ENCODE measurements at regions not wholly inside any gene's neighbourhood (a gene's known extent, or its start where the extent isn't known, plus 50 kb on each side); places are given as distances from the start of the nearest gene placed in this dataset.
A peak's percentile ranks its signal among the peaks of the same experiment; 100 is the strongest.

DNA sequence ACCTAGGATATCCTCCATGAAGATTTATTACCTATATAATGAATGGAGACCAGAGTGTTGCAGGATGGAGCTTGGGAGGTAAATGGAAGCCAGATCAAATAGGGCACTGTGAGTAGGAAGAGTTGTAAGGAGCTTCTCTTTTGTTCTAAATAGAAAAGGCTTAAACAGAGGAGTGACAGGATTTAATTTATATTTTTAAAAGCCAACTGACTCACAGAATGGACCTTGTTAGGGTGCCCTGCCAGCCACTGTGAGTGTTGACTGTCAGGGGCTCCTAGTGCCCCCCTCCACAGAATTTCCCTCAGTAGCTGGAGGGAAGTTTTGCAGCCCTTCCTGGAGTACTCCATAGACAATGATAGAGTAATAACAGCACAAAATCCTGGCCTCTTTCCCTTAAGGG lies 547.5 kb downstream of the MCTP2 start:
- no peak overlapping the region for H3K4me2 ChIP-seq
- ATAC-seq, result no peak
- no peak overlapping the region for H3K4me3 Mint-ChIP-seq
- no peaks in the 10 kb centered on the region for H3K27me3 ChIP-seq (ENCODE audit: insufficient read depth)
- no peaks in the 10 kb centered on the region for H3K36me3 Mint-ChIP-seq (ENCODE audit: low read depth)
- H3K9me3 Mint-ChIP-seq, result no peaks in the 10 kb centered on the region
- TF ChIP-seq STAT1 (IDR thresholded peaks at IDR 0.05; ENCODE audit: unreplicated experiment), result no peak
- TF ChIP-seq, protein P1, sequence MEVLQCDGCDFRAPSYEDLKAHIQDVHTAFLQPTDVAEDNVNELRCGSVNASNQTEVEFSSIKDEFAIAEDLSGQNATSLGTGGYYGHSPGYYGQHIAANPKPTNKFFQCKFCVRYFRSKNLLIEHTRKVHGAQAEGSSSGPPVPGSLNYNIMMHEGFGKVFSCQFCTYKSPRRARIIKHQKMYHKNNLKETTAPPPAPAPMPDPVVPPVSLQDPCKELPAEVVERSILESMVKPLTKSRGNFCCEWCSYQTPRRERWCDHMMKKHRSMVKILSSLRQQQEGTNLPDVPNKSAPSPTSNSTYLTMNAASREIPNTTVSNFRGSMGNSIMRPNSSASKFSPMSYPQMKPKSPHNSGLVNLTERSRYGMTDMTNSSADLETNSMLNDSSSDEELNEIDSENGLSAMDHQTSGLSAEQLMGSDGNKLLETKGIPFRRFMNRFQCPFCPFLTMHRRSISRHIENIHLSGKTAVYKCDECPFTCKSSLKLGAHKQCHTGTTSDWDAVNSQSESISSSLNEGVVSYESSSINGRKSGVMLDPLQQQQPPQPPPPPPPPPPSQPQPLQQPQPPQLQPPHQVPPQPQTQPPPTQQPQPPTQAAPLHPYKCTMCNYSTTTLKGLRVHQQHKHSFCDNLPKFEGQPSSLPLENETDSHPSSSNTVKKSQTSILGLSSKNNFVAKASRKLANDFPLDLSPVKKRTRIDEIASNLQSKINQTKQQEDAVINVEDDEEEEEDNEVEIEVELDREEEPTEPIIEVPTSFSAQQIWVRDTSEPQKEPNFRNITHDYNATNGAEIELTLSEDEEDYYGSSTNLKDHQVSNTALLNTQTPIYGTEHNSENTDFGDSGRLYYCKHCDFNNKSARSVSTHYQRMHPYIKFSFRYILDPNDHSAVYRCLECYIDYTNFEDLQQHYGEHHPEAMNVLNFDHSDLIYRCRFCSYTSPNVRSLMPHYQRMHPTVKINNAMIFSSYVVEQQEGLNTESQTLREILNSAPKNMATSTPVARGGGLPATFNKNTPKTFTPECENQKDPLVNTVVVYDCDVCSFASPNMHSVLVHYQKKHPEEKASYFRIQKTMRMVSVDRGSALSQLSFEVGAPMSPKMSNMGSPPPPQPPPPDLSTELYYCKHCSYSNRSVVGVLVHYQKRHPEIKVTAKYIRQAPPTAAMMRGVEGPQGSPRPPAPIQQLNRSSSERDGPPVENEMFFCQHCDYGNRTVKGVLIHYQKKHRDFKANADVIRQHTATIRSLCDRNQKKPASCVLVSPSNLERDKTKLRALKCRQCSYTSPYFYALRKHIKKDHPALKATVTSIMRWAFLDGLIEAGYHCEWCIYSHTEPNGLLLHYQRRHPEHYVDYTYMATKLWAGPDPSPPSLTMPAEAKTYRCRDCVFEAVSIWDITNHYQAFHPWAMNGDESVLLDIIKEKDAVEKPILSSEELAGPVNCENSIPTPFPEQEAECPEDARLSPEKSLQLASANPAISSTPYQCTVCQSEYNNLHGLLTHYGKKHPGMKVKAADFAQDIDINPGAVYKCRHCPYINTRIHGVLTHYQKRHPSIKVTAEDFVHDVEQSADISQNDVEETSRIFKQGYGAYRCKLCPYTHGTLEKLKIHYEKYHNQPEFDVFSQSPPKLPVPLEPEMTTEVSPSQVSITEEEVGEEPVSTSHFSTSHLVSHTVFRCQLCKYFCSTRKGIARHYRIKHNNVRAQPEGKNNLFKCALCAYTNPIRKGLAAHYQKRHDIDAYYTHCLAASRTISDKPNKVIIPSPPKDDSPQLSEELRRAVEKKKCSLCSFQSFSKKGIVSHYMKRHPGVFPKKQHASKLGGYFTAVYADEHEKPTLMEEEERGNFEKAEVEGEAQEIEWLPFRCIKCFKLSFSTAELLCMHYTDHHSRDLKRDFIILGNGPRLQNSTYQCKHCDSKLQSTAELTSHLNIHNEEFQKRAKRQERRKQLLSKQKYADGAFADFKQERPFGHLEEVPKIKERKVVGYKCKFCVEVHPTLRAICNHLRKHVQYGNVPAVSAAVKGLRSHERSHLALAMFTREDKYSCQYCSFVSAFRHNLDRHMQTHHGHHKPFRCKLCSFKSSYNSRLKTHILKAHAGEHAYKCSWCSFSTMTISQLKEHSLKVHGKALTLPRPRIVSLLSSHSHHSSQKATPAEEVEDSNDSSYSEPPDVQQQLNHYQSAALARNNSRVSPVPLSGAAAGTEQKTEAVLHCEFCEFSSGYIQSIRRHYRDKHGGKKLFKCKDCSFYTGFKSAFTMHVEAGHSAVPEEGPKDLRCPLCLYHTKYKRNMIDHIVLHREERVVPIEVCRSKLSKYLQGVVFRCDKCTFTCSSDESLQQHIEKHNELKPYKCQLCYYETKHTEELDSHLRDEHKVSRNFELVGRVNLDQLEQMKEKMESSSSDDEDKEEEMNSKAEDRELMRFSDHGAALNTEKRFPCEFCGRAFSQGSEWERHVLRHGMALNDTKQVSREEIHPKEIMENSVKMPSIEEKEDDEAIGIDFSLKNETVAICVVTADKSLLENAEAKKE (CRISPR knock-in tag; IDR thresholded peaks at IDR 0.05), result no peak
- TF ChIP-seq NANOG (IDR thresholded peaks at IDR 0.05; ENCODE audit: borderline replicate concordance), result no peak
- TF ChIP-seq, protein P2, sequence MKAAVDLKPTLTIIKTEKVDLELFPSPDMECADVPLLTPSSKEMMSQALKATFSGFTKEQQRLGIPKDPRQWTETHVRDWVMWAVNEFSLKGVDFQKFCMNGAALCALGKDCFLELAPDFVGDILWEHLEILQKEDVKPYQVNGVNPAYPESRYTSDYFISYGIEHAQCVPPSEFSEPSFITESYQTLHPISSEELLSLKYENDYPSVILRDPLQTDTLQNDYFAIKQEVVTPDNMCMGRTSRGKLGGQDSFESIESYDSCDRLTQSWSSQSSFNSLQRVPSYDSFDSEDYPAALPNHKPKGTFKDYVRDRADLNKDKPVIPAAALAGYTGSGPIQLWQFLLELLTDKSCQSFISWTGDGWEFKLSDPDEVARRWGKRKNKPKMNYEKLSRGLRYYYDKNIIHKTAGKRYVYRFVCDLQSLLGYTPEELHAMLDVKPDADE (IDR thresholded peaks at IDR 0.05), result no peak
- no peak for TF ChIP-seq EZH2 (IDR thresholded peaks at IDR 0.05; ENCODE audit: low read depth, unreplicated experiment)
- TF ChIP-seq EZH2phosphoT487 (IDR thresholded peaks at IDR 0.05; ENCODE audit: unreplicated experiment), result no peak
- no peak for TF ChIP-seq ZNF331 (CRISPR knock-in tag; IDR thresholded peaks at IDR 0.05; ENCODE audit: low read depth)
- TF ChIP-seq POLR2AphosphoS5 (IDR thresholded peaks at IDR 0.05; ENCODE audit: low read depth), result no peak
- no peak for TF ChIP-seq JUNB (IDR thresholded peaks at IDR 0.05; ENCODE audit: unreplicated experiment)
- no peak for TF ChIP-seq ZNF114 (CRISPR knock-in tag; IDR thresholded peaks at IDR 0.05)
- TF ChIP-seq CREB1 (CRISPR knock-in tag; IDR thresholded peaks at IDR 0.05; ENCODE audit: low read depth), result no peak
- TF ChIP-seq, protein P3, sequence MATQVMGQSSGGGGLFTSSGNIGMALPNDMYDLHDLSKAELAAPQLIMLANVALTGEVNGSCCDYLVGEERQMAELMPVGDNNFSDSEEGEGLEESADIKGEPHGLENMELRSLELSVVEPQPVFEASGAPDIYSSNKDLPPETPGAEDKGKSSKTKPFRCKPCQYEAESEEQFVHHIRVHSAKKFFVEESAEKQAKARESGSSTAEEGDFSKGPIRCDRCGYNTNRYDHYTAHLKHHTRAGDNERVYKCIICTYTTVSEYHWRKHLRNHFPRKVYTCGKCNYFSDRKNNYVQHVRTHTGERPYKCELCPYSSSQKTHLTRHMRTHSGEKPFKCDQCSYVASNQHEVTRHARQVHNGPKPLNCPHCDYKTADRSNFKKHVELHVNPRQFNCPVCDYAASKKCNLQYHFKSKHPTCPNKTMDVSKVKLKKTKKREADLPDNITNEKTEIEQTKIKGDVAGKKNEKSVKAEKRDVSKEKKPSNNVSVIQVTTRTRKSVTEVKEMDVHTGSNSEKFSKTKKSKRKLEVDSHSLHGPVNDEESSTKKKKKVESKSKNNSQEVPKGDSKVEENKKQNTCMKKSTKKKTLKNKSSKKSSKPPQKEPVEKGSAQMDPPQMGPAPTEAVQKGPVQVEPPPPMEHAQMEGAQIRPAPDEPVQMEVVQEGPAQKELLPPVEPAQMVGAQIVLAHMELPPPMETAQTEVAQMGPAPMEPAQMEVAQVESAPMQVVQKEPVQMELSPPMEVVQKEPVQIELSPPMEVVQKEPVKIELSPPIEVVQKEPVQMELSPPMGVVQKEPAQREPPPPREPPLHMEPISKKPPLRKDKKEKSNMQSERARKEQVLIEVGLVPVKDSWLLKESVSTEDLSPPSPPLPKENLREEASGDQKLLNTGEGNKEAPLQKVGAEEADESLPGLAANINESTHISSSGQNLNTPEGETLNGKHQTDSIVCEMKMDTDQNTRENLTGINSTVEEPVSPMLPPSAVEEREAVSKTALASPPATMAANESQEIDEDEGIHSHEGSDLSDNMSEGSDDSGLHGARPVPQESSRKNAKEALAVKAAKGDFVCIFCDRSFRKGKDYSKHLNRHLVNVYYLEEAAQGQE (IDR thresholded peaks at IDR 0.05; ENCODE audit: unreplicated experiment), result no peak
- TF ChIP-seq, protein P4, sequence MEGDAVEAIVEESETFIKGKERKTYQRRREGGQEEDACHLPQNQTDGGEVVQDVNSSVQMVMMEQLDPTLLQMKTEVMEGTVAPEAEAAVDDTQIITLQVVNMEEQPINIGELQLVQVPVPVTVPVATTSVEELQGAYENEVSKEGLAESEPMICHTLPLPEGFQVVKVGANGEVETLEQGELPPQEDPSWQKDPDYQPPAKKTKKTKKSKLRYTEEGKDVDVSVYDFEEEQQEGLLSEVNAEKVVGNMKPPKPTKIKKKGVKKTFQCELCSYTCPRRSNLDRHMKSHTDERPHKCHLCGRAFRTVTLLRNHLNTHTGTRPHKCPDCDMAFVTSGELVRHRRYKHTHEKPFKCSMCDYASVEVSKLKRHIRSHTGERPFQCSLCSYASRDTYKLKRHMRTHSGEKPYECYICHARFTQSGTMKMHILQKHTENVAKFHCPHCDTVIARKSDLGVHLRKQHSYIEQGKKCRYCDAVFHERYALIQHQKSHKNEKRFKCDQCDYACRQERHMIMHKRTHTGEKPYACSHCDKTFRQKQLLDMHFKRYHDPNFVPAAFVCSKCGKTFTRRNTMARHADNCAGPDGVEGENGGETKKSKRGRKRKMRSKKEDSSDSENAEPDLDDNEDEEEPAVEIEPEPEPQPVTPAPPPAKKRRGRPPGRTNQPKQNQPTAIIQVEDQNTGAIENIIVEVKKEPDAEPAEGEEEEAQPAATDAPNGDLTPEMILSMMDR (conservative IDR thresholded peaks at IDR 0.05; ENCODE audit: low read depth in 2 of 2), result no peak
- H2AFZ ChIP-seq, result peak overlapping the region; percentile 90
- no peaks in the 10 kb centered on the region for H3F3A ChIP-seq (replicated peaks; ENCODE audit: low read depth)
- H4K20me1 ChIP-seq (replicated peaks; ENCODE audit: insufficient read depth), result no peaks in the 10 kb centered on the region; the same call in 1 of the 2 replicates
- no peaks in the 10 kb centered on the region for H3K4me1 Mint-ChIP-seq
- H3K27ac ChIP-seq (ENCODE audit: low read depth), result no peak overlapping the region
- no peak overlapping the region for H3K4me3 ChIP-seq
- no peaks in the 10 kb centered on the region for H3K36me3 ChIP-seq (ENCODE audit: insufficient read depth)
- no peak overlapping the region for H3K27ac Mint-ChIP-seq
- no peaks in the 10 kb centered on the region for H3K79me2 ChIP-seq (replicated peaks; ENCODE audit: insufficient read depth)
- peaks cover 1% of the 10 kb centered on the region for H3K27me3 Mint-ChIP-seq (ENCODE audit: insufficient read depth, low read depth, poor library complexity)
- no peak for DNase-seq (ENCODE audit: low spot score)
- H3K4me1 ChIP-seq (ENCODE audit: insufficient read depth), result no peaks in the 10 kb centered on the region
- H3K9me2 ChIP-seq (ENCODE audit: insufficient read depth), result no peaks in the 10 kb centered on the region
